PC-3 (cell line): ENCODE measurements at regions not wholly inside any gene's neighbourhood (a gene's known extent, or its start where the extent isn't known, plus 50 kb on each side); places are given as distances from the start of the nearest gene placed in this dataset.

Experiments used
- CTCF ChIP-seq: fragments of 300-600 bp; sonication (generic); conservative IDR thresholded peaks from 2 replicates; pipeline ENCODE4 v1.5.1; 2017; ENCODE audit warnings: antibody characterized with exemption, low read depth, mild to moderate bottlenecking, low read length
- EZH2 ChIP-seq: fragments of 300-600 bp; sonication (generic); IDR thresholded peaks from one replicate; pipeline ENCODE4 v1.6.1; 2017; ENCODE audit warnings: antibody characterized with exemption, mild to moderate bottlenecking, low read length; ENCODE audit not compliant: unreplicated experiment
- EZH2phosphoT487 ChIP-seq: fragments of 300-600 bp; sonication (generic); IDR thresholded peaks from 2 replicates; pipeline ENCODE4 v1.6.1; 2018; ENCODE audit warnings: mild to moderate bottlenecking, antibody characterized with exemption, low read length, borderline replicate concordance

GRCh38 chr1:73144311-73144710, 862.0 kb upstream of the NEGR1 start:
- no peak for TF ChIP-seq CTCF
- TF ChIP-seq EZH2phosphoT487 = no peak
- no peak for TF ChIP-seq EZH2
